ENCODE measurements at regions not wholly inside any gene's neighbourhood (a gene's known extent, or its start where the extent isn't known, plus 50 kb on each side); places are given as distances from the start of the nearest gene placed in this dataset.

DNA sequence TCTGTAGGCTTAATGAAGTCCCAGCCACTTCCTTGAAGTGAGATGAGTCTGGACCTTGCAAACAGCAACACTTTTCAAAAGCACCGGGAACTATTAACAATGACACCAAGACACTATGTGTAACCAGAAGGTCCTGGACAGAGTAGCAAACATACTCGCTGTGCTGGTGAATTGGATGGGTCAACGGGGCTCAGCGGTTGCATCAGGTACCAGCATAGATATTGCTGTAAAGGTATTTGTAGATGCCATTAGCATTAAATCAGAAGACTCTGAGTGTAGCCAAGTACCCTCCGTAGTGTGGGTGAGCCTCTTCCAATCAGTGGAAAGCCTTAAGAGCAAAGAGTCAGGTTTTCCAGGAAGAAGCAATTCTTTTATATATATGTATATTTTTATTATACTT is 140.5 kb downstream of the IRX2 start:
- DNase-seq (ENCODE audit: low read depth in 4 of 4, low spot score in 3 of 4) = no peak

DNA sequence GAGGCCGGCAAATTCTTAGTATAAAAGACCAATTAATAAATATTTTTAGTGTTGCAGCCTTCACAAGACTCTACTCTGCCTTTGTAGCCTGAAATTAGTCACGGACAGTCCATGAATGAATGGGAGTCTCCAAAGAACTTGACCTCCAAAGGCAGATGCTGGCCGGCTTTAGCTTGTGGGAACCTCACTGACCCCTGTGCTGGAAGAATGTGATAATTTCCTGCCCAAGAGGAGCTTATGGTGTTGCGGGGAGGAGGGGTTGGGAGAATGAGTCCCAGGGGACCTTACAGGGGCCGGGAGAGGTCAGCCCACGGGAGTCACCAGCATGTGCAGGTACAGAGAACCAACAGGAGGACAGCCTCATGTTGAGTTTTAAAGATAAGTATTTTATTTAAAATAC is 143.1 kb downstream of the IRX2 start:
- no peak for DNase-seq (ENCODE audit: low read depth in 4 of 4, low spot score in 3 of 4)

DNA sequence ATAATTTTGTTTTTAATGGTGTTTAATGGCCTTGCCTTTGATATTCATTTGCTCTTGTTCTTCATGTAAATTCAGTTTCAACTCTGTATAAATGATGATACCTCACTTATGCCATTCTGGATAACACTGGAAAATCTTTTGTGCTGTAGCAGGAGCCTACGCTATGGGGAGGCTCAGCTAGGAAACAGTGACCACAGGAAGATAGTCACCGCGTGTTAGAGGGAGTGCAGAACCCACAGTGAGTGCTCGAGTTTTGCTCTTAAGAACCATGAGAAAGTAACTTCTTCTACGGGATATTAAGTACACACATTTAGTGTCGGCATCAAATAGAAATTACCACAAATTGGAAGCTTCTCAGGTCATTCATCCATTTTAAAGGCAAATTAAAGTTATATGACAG is 143.9 kb downstream of the IRX2 start:
- no peak for DNase-seq (ENCODE audit: low read depth in 4 of 4, low spot score in 3 of 4)

DNA sequence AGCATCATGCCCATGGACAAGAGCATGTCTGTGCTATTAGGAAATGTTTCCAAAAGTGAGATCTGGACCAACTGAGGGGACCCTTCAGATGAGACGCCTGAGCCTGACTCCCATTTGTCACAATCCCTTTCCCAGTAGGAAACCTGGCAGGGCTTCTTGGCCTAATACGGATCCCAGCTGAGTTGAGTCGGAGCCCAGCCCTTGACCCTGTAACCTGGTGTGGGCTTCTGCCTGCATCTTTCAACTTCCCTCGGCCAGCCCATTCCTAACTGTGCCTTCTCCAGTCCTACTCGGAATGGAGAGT is 148.3 kb downstream of the IRX2 start:
- no peak for DNase-seq (ENCODE audit: low read depth in 4 of 4, low spot score in 3 of 4)

DNA sequence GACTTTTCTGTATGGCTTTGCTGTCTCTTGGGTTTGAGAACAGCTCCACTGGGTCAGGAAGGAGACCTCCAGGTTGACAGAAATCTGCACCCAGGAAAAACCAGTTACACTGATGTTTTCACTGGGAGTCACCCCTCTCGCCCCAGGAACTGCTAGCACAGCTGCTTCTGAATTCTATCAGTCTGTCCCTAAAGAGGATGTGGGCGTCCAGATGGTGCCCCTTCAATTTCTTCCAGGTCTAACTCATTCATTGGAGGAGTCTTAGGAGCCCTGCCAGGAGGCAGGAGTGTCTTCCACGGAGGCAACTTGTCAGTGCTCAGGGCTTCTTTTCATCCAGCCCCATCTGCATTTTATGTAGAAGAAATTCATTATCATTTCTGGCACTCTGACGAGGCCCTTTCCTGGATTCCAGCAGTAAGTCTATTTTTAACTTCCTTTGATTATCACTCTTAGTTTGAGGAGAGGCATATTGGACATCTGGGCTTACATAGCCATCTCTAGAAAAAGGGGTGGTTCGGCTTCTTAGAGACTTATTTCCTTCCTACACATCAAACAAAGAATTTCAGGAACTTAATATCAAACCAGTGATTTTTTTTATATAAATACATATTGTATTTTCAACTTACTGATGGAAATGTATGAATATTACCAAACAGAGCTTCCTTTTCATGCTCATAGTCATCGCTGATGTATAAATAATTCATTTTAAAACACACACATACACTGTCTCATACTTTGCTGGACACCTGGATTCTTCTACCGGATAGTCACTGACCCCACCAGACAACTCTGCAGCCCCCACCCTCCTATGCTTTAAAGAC is 148.8 kb downstream of the IRX2 start:
- no peak for DNase-seq (ENCODE audit: low read depth in 4 of 4, low spot score in 3 of 4)

DNA sequence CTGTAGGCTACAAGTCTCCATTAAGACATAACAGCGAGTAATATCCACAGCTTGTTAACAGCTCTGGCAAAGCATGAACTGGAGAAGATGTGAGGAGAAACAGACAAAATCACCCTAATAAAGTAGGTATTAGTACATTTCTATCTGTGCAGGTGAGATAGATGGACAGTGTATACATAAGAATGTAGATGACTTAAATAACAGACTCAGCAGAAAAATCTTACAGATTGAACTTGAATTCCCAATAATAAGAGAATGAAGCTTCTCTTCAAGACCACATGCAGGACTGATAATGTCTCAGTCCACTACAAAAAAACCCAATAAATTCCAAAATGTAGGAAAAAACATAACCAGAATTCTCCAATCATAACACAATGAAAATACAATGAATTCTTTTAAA is 153.0 kb downstream of the IRX2 start:
- no peak for DNase-seq (ENCODE audit: low read depth in 4 of 4, low spot score in 3 of 4)

DNA sequence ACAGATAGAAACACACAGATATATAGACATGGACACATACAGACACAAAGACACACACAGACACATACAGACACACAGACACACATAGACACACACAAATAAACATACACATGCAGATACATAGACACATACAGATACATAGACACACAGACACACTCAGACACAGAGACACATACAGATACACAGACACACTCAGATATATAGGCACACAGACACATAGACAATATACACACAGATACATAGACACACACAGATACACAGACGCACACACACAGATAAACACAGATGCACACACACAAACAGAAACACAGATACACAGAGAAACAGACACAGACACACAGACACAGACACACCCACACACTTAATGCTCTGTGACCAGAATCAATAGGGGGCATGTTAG is 156.8 kb downstream of the IRX2 start:
- DNase-seq (ENCODE audit: low read depth in 4 of 4, low spot score in 3 of 4) = no peak

DNA sequence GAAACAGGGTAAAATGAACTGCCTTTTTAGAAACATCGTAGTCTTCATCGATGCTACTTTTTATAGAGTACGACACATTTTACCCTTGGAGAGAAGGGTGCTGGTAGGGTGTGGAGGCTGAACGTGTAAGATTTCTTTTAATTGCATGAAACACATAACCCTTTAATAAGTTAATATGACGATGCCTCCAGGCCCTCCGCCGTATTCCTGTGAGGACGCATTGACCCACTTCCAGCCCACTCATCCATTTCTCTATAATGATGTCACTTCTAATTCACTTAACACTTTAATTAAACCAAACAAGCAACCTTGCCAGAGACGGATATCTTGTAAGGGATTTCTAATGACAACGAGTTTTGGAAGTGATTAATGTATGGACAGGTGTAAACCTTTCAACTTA is 158.7 kb downstream of the IRX2 start:
- DNase-seq (ENCODE audit: low read depth in 4 of 4, low spot score in 3 of 4) = no peak

DNA sequence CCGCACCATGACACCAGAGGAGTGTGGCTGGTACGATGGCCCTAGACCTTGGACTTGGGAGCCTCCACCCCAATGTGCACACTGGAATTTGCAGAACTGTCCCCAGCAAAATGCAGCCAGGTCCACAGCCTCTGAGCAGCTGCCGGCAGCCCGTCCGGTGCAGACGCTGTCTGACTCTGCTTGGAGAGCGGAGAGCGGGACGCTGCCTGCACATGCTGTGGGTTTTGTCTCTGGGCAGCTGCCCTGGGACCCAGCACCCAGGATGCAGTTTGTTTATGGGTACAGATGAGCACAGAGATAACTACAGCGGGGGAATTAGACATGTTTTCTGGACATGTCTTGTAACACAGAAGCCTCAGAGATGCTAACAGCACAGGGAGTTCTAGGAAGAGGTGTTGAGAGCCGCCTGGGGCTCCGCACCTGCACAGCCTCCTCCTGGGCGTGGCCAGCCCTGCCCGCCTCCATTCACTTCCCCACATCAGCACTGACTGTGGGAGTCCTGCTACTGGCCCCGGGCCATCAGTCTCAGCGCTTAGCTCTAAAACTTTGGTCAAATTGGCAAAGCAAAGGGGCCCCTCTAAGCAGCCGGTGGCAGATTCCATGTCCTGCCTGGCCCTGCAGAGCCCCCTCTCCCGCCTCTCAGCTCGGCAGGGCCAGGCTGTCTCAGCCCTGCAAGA is 159.6 kb downstream of the IRX2 start:
- no peak for DNase-seq (ENCODE audit: low read depth in 4 of 4, low spot score in 3 of 4)

DNA sequence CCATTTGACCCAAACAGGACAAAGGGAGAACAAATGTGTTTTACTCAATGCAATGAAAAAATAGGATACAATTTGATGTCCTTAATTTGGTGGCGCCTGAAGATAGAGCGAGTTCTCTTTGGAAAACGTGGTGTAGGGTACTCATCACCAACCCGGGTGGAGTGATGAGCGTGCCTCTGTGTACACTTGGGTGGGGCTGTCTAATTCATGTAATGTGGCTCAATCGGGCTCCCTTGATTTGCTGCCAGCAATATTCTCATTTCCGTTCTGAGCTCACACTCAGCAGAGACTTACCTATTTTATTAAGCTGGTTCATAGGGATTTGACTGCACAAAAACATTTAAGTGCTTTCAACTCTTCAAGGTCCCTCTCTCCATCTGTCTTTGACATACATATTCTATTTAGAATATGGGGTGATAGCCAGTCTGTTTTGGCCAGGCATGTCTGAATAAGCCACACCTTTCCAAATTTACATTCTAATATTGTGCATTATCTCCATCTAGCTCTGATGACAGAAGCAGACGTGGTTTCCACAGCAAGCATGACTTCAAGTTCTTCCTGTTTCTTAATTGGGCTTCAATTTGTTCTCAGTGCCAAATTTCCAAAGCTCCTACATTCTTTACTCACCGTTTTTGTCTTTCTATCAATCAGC is 162.5 kb downstream of the IRX2 start:
- no peak for DNase-seq (ENCODE audit: low read depth in 4 of 4, low spot score in 3 of 4)

DNA sequence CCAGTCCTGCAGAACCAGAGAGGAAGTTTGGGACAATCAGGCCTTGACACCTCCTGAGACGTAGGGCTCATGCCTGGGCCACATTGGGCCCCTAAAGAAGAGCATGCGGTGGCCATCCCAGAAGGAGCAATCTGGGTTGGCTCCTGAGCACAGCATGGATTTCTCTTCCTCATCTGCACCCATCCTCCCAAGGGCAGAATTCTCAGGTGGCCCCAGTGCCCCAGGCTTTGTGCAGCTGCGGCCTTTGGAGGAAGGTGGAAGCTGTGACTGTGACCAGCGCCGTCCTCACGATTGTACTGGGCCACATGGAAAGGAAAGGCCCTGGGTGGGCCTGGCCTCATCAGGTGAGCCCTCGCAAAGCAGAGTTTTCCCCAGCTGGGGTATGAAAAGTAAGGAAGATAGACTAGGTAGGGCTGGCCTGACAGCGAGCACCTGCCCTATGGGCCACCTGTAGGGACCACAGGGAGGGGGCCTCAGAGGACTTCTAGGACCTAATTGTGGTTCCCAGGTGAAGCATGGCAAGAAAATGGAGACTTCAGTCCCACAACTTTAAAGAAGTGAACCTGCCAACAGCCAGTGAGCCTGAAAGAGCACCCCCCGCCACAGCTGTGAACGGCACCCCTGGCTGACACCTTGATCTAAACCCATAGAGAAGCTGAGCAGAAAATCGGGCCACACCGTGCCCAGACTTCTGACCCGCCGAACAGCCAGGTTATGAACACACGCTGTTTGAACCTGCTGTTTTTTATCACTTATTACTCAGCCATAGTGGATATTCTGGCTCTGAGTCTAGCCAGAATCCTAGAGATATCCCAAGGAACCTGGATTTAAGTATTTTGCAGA is 164.1 kb downstream of the IRX2 start:
- DNase-seq (ENCODE audit: low read depth in 4 of 4, low spot score in 3 of 4) = no peak

DNA sequence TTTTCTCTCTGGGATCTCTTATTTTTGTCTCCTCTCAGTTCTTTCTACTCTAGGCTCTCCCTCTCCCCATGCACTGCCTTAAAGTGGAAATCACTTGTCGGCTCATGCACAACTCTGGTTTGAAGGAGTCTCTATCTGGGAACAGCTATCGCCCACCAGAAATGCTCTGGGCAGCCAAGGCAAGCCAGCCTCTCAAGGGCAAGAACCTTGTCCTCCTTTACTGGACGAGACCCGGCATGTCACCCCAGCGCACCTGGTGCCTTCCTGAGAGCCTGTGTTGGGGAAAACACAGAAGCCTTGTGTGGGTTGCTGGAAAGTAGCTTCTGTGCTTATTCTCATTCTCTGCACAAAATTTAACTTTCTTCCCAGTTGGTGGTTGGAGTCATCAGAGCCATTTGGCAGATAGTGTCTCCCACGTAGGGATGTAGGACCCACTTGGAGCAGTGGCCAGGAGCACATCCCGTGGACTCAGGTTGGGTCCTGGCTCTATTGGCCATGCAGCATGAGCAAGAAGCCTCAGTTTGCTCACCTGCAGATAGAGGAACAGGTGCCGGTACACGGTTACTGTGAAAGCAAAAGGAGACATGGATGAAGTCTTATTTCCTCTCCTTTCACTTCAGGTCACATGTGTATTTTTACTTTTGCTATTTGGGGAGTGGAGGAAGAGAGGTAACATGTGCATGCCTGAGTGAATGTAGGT is 165.3 kb downstream of the IRX2 start:
- no peak for DNase-seq (ENCODE audit: low read depth in 4 of 4, low spot score in 3 of 4)

DNA sequence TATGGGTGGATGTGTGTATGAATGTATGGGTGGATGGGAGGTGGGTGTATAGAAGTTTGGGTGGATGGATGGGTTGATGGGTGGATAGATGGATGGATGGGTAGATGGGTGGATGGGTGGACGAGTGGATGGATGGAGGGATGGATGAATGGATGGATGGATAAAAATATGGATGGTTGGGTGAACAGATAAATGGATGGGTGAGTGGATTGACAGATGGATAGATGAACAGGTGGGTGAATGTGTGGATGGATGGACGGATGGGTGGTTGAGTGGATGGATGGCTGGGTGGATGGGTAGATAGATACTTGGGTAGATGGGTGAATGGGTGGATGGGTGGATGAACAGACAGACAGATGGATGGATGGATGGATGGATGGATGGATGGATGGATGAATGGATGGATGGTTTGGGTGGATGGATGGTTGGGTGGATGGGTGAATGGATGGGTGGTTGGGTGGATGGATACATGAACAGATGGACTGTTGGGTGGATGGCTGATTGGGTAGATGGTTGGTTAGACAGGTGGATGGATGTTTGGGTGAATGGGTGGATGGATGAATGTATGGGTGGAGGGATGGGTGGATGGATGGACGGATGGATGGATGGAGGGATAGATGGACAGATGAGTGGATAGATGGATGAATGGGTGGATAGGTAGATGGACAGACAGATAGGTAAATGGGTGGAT is 166.8 kb downstream of the IRX2 start:
- no peak for DNase-seq (ENCODE audit: low read depth in 4 of 4, low spot score in 3 of 4)

DNA sequence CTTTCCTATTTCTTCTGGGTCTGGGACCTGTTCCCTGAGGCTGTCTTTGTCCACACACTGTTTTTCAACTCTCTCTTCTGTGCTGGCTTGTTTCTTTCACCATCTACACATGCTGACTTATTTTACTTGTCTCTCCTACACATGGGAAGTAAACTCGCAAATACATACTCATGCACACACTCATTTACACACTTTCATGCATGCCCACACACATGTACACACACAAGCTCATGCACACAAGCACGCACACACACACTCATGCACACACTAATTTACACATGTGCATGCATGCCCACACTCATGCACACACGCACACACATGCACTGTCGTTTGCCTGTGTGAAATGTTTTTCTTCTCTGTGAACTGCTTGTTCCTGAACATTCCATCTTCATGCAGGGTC is 169.0 kb downstream of the IRX2 start:
- no peak for DNase-seq (ENCODE audit: low read depth in 4 of 4, low spot score in 3 of 4)

DNA sequence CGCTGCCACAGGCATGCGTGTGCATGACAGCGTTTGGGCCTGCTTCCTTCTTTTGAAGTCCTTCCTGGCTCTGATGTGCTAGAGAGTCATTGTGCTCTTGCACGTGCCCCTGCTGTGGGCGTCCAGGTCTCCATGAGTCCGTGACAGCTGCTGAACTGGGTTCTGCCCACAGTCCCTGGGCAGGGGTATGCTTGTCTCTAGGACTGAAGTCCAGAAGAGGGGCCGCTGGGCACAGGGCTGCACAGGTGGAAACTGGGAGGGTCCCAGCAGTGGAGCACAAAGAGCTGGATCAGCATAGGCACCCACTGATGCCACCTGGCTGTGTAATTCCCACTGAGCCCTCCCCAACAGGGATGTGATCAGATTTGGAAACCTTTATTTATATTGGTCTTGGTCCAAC is 169.4 kb downstream of the IRX2 start:
- DNase-seq (ENCODE audit: low read depth in 4 of 4, low spot score in 3 of 4) = no peak

DNA sequence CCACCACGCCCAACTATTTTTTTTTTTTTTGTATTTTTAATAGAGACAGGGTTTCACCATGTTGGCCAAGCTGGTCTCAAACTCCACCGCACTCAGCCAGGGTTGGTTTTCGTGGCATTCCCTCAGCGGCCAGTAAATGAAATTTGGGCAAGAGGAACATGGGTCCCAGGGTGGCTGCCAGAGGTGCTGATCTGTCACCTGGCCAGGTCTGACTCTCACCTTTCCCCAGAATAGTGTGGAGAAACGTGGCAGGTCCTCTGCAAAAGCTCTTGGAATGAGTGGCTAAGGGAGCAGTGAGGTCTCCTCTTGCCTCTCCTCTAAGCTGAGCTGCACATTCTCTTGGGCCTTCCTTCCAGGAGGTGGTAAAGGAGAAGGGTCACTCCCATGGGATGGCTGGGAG is 170.1 kb downstream of the IRX2 start:
- no peak for DNase-seq (ENCODE audit: low read depth in 4 of 4, low spot score in 3 of 4)

DNA sequence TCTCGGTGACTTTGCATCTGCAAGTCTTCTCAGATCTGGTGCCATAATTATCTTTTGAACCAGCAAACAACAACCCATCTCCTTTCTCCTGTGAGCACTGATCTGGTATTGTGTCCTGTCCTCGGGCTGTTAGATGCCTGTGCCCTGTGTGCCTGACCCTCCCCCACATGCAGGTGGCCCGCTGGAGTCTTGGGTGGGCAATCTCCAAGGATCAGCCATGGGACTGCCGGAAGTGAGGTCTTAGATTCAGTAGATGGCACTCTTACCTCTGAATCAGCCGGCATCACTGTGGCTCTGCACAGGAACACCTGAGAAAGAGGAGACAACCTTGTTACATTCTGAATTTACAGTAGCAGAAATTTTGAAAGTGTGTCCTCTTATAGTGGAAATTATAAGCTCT is 172.4 kb downstream of the IRX2 start:
- DNase-seq (ENCODE audit: low read depth in 4 of 4, low spot score in 3 of 4) = no peak

DNA sequence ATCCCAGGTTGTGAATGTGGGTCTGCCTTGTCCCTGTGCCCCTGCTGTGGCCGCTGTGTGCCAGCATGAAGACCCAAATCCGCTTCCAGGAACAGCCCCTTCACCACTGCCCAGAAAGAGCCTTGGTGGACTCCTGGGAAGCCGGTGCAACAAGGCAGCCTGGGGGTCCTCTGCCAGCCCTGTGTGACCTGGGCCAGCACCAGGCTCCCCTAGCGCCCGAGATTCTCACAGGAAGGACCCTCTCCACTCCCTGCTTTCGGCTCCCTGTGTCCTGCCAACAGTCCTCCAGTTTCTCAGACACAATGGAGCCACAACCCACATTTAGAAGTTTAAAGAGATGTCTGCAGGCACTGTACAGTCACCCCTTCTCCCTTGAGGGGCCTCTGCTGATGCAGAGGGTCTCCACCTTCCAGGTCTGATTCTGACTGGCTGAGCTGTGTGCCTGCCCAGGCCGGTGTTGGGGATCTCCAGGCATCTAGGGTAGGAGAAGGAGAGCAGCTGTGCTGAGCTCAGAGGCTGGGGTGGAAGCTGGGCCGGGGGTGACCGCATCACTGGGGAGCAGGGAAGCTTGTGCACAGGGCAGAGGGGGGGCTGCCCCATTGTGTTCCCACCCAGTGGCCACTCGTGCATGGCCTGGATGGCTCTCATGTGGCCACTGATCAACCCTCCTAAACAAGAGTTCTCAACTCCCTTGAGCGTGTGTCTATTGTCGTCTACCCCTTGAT is 174.0 kb downstream of the IRX2 start:
- DNase-seq (ENCODE audit: low read depth in 4 of 4, low spot score in 3 of 4) = no peak

DNA sequence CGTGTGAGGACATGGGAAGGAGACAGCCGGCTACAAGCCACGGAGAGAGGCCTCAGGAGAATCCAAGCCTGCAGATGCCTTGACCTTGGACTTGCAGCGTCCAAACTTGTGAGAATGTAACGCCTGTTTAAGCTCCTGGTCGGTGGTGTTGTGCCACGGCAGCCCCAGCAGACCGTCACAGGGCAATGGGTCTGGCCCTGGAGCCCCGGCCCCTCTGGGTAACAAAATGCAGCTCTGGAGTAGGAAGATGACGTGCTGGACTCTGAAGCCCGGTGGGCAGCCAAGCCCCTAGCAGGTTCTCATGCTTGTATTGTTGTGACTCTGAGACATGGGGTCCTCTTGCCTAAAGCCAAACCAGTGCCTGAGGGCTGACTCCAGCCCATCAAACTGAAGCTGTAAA is 174.7 kb downstream of the IRX2 start:
- DNase-seq (ENCODE audit: low read depth in 4 of 4, low spot score in 3 of 4) = no peak

All from left renal pelvis (tissue), 4 donors.